ENCODE measurements at regions not wholly inside any gene's neighbourhood (a gene's known extent, or its start where the extent isn't known, plus 50 kb on each side); places are given as distances from the start of the nearest gene placed in this dataset.

GRCh38 chr9:88326936-88327335 lies 61.3 kb upstream of the SPIN1 start:
- ATAC-seq = no peak
- no peak overlapping the region for H3K4me3 ChIP-seq
- no peaks in the 10 kb centered on the region for H3K4me1 ChIP-seq (ENCODE audit: low read depth)
- no peak for DNase-seq
- no peaks in the 10 kb centered on the region for H3K36me3 ChIP-seq (ENCODE audit: low read depth)
- H3K9me3 ChIP-seq = no peaks in the 10 kb centered on the region
- intact Hi-C loops (cut with DNase I, micrococcal nuclease) = no loop called here
- TF ChIP-seq, protein P1, sequence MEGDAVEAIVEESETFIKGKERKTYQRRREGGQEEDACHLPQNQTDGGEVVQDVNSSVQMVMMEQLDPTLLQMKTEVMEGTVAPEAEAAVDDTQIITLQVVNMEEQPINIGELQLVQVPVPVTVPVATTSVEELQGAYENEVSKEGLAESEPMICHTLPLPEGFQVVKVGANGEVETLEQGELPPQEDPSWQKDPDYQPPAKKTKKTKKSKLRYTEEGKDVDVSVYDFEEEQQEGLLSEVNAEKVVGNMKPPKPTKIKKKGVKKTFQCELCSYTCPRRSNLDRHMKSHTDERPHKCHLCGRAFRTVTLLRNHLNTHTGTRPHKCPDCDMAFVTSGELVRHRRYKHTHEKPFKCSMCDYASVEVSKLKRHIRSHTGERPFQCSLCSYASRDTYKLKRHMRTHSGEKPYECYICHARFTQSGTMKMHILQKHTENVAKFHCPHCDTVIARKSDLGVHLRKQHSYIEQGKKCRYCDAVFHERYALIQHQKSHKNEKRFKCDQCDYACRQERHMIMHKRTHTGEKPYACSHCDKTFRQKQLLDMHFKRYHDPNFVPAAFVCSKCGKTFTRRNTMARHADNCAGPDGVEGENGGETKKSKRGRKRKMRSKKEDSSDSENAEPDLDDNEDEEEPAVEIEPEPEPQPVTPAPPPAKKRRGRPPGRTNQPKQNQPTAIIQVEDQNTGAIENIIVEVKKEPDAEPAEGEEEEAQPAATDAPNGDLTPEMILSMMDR (IDR thresholded peaks at IDR 0.05) = no peak

- intact Hi-C loops (cut with DNase I, micrococcal nuclease) = no loop called here
- ATAC-seq = no peak
- TF ChIP-seq, protein P1 (IDR thresholded peaks at IDR 0.05) = no peak
- no peak overlapping the region for H3K4me3 ChIP-seq
- no peaks in the 10 kb centered on the region for H3K4me1 ChIP-seq (ENCODE audit: low read depth)
- DNase-seq = no peak
- no peaks in the 10 kb centered on the region for H3K9me3 ChIP-seq
- H3K36me3 ChIP-seq (ENCODE audit: low read depth) = no peaks in the 10 kb centered on the region
Measured at GRCh38 chr9:88326015-88326414, 62.2 kb upstream of the SPIN1 start.

DNA sequence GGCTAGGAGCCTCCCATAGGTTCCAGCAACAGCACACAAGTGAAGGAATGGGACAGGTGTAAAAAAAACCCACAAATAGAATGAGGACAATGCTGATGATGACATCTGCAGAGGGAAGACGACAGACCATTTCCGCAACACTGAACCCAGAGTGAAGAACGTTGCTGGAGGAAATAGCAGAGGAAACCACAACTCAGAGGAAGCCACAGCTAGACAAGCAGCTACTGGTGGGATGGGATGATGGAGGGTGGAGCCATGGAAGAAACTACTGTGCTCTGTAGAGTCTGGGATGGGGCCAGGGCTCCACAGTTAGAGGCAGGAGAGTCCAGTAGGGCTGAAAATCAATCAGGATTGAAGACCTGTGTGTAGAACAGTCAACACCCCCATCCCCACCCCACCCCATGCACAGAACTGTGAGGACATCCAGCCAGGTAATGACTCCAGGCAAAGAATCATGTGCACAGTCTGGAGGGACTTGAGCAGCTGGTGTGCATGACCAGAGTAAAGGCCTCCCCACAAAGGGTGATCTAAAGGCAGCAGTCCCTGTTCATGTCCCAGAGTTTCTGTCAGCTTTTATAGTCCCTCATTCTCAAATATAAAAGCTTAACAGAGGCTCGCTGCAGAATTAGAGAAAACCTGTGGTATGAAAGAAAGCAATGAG lies 65.2 kb upstream of the SPIN1 start:
- no peaks in the 10 kb centered on the region for H3K36me3 ChIP-seq (ENCODE audit: low read depth)
- intact Hi-C loops (cut with DNase I, micrococcal nuclease) = no loop called here
- DNase-seq (peak in 1 of 3 donors; percentile 37), ATAC-seq (peak; percentile 88)
- TF ChIP-seq, protein P1 (IDR thresholded peaks at IDR 0.05) = no peak
- H3K4me3 ChIP-seq = no peak overlapping the region
- no peaks in the 10 kb centered on the region for H3K9me3 ChIP-seq
- no peaks in the 10 kb centered on the region for H3K4me1 ChIP-seq (ENCODE audit: low read depth)

DNA sequence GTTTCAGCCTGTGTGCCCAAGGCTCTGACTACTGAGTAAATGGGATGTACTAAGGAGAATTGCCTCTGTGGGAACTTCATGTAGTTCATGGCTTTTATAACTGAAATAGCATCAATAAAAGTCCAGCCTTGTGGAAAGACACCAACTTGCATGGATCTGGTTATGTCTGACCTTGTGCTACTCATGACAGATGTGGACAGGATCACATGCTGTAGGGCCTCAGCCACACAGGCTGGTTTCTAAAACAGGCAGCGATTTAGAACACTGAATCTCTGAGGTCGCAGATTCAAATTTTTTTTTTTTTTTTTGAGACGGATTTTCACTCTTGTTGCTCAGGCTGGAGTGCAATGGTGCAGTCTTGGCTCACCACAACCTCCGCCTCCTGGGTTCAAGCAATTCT lies 66.5 kb upstream of the SPIN1 start:
- DNase-seq = no peak
- no peaks in the 10 kb centered on the region for H3K4me1 ChIP-seq (ENCODE audit: low read depth)
- H3K4me3 ChIP-seq = no peak overlapping the region
- intact Hi-C loops (cut with DNase I, micrococcal nuclease) = no loop called here
- TF ChIP-seq, protein P1 (IDR thresholded peaks at IDR 0.05) = no peak
- no peak for ATAC-seq
- H3K9me3 ChIP-seq = no peaks in the 10 kb centered on the region
- no peaks in the 10 kb centered on the region for H3K36me3 ChIP-seq (ENCODE audit: low read depth)

DNA sequence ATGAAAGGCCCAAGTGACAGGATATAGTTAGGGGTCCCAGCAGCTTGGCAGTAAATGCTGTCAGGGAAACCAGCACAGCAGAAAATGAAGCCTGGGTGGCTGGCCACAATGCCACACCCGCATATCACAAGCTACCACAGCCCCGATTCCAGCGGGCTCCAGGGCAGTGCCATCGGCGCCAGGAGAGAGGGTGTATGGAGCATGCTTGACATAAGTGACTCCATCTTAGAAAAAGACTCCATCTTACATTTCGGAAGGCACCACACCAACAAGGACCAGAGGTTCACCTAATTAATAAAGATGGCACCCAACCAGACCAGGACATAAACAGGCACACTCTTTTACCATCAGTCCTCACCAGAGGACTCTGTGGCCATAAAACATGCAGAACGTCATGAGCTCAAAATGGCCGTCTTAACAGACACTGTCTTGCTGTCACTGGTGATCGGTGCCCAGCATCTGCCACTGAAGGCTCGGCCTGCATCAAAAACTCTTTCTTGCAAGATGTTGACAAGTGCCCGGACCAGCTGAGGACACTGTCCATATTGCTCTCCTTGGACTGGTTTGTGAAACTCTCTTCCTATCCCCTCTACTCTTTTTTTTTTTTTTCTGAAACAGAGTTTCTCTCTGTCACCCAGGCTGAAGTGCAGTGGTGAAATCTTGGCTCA lies 67.4 kb upstream of the SPIN1 start:
- intact Hi-C loops (cut with DNase I, micrococcal nuclease) = no loop called here
- no peaks in the 10 kb centered on the region for H3K4me1 ChIP-seq (ENCODE audit: low read depth)
- TF ChIP-seq, protein P1 (IDR thresholded peaks at IDR 0.05) = no peak
- no peak overlapping the region for H3K4me3 ChIP-seq
- H3K36me3 ChIP-seq (ENCODE audit: low read depth) = no peaks in the 10 kb centered on the region
- no peaks in the 10 kb centered on the region for H3K9me3 ChIP-seq
- ATAC-seq (no peak), DNase-seq (no peak)
